ENCODE measurements at regions not wholly inside any gene's neighbourhood (a gene's known extent, or its start where the extent isn't known, plus 50 kb on each side); places are given as distances from the start of the nearest gene placed in this dataset.

GRCh38 chr12:84016956-84017355, 895.6 kb downstream of the SLC6A15 start:
- CTCF ChIA-PET = interaction anchor here (1.0 kb wide), 1 partner anchor 10 kb away, joined by 4 read pairs; no protein-coding TSS in a partner anchor
- TF ChIP-seq CTCF (IDR thresholded peaks at IDR 0.05; ENCODE audit: control extremely low read depth, extremely low read depth, low read depth, missing control alignments) = no peak
- no peak for DNase-seq (ENCODE audit: extremely low spot score)
- POLR2A ChIA-PET = no interaction called here

GRCh38 chr12:83997423-83997822, 915.2 kb downstream of the SLC6A15 start:
- ChIA-PET CTCF (interaction anchor here (1.1 kb wide), 1 partner anchor 14 kb away, joined by 3 read pairs; no protein-coding TSS in a partner anchor), POLR2A (no interaction called here)
- DNase-seq (ENCODE audit: extremely low spot score) = no peak
- TF ChIP-seq CTCF (IDR thresholded peaks at IDR 0.05; ENCODE audit: control extremely low read depth, extremely low read depth, low read depth, missing control alignments) = no peak

GRCh38 chr12:83996671-83997070, 915.9 kb downstream of the SLC6A15 start:
- no peak for TF ChIP-seq CTCF (IDR thresholded peaks at IDR 0.05; ENCODE audit: control extremely low read depth, extremely low read depth, low read depth, missing control alignments)
- ChIA-PET POLR2A (no interaction called here), CTCF (interaction anchor here (1.1 kb wide), 1 partner anchor 13 kb away, joined by 3 read pairs; no protein-coding TSS in a partner anchor)
- no peak for DNase-seq (ENCODE audit: extremely low spot score)

- no peak for DNase-seq (ENCODE audit: extremely low spot score)
Observed at GRCh38 chr12:83985084-83985483, 927.5 kb downstream of the SLC6A15 start.

GRCh38 chr12:83980398-83980797, 932.2 kb downstream of the SLC6A15 start:
- no peak for TF ChIP-seq CTCF (IDR thresholded peaks at IDR 0.05; ENCODE audit: control extremely low read depth, extremely low read depth, low read depth, missing control alignments)
- POLR2A ChIA-PET = no interaction called here

More at GRCh38 chr12:83985084-83985483, 927.5 kb downstream of the SLC6A15 start:
- POLR2A ChIA-PET = no interaction called here
- CTCF ChIA-PET = interaction anchor here (1.8 kb wide), 1 partner anchor 10 kb away, joined by 4 read pairs; no protein-coding TSS in a partner anchor
- TF ChIP-seq CTCF (IDR thresholded peaks at IDR 0.05; ENCODE audit: control extremely low read depth, extremely low read depth, low read depth, missing control alignments) = no peak

GRCh38 chr12:83979785-83980184, 932.8 kb downstream of the SLC6A15 start:
- ChIA-PET CTCF (interaction anchor here (1.2 kb wide), 2 partner anchors 10 to 15 kb away, joined by 3 read pairs; no protein-coding TSS in a partner anchor), POLR2A (no interaction called here)
- DNase-seq (ENCODE audit: extremely low spot score) = no peak
- no peak for TF ChIP-seq CTCF (IDR thresholded peaks at IDR 0.05; ENCODE audit: control extremely low read depth, extremely low read depth, low read depth, missing control alignments)

More at GRCh38 chr12:83980398-83980797, 932.2 kb downstream of the SLC6A15 start:
- CTCF ChIA-PET = interaction anchor here (1.2 kb wide), 1 partner anchor 9 kb away, joined by 3 read pairs; no protein-coding TSS in a partner anchor
- DNase-seq (ENCODE audit: extremely low spot score) = no peak

Measured in GM10248 (cell line).